PC-9 (cell line): ENCODE measurements at regions not wholly inside any gene's neighbourhood (a gene's known extent, or its start where the extent isn't known, plus 50 kb on each side); places are given as distances from the start of the nearest gene placed in this dataset.

Source experiments
- BruUV-seq: library from RNA; stranded (reverse); fragments of 400-500 nt; replicated peaks from 2 replicates; lab custom pipeline; 2021; lab: Mats Ljungman, UMichigan
- CTCF ChIA-PET: fragments of 300-600 bp; sonication (Branson Sonifier 250); formaldehyde crosslinking; loops from one replicate; lab custom pipeline; 2022; ENCODE audit warnings: antibody characterized with exemption; lab: Charles Lee
- POLR2A ChIA-PET: fragments of 300-600 bp; sonication (Branson Sonifier 250); formaldehyde crosslinking; loops from one replicate; lab custom pipeline; 2022; ENCODE audit warnings: antibody characterized with exemption; ENCODE audit not compliant: unreplicated experiment; lab: Charles Lee
- DNase-seq, 2 experiments: peaks; one replicate each; pipeline versions ENCODE4 v3.0.0 to v3.0.0-alpha.2; 2015 to 2022; ENCODE audit warnings: mixed read lengths in 1 of 2
- H2AFZ ChIP-seq: fragments of 200-600 bp; sonication (generic); 2 replicates; pipeline ENCODE4 v1.8.1; 2017; ENCODE audit warnings: antibody characterized with exemption
- H3F3A ChIP-seq: fragments of 200-600 bp; sonication (generic); 2 replicates; pipeline ENCODE4 v1.8.1; 2017; ENCODE audit warnings: antibody characterized with exemption, mild to moderate bottlenecking, low read depth; ENCODE audit not compliant: insufficient read depth
- H3K27ac ChIP-seq: fragments of 200-600 bp; sonication (generic); 2 replicates; pipeline ENCODE4 v1.6.1; 2016; ENCODE audit warnings: mixed run types
- H3K27me3 ChIP-seq: fragments of 200-600 bp; sonication (generic); 2 replicates; pipeline ENCODE4 v1.6.1; 2016; ENCODE audit warnings: low read depth, mixed run types; ENCODE audit not compliant: insufficient read depth
- H3K36me3 ChIP-seq: fragments of 200-600 bp; sonication (generic); 2 replicates; pipeline ENCODE4 v1.6.1; 2016; ENCODE audit warnings: low read depth, mixed run types
- H3K4me1 ChIP-seq: fragments of 200-600 bp; sonication (generic); replicated peaks from 2 replicates; pipeline ENCODE4 v1.6.1; 2016; ENCODE audit warnings: mixed run types; ENCODE audit not compliant: insufficient read depth
- H3K4me2 ChIP-seq: fragments of 200-600 bp; sonication (generic); 2 replicates; pipeline ENCODE4 v1.6.1; 2017; ENCODE audit warnings: mixed run types
- H3K4me3 ChIP-seq: fragments of 200-600 bp; sonication (generic); 2 replicates; pipeline ENCODE4 v1.6.1; 2016; ENCODE audit warnings: mixed run types
- H3K79me2 ChIP-seq: fragments of 200-600 bp; sonication (generic); 2 replicates; pipeline ENCODE4 v1.6.1; 2017; ENCODE audit warnings: low read depth, mixed run types
- H3K9me2 ChIP-seq: fragments of 200-600 bp; sonication (generic); 2 replicates; pipeline ENCODE4 v1.8.1; 2017; ENCODE audit warnings: mild to moderate bottlenecking; ENCODE audit not compliant: insufficient read depth
- H3K9me3 ChIP-seq: fragments of 200-600 bp; sonication (generic); 2 replicates; pipeline ENCODE4 v1.8.1; 2016; ENCODE audit warnings: low read depth; ENCODE audit not compliant: insufficient read depth
- H4K20me1 ChIP-seq: fragments of 200-600 bp; sonication (generic); 2 replicates; pipeline ENCODE4 v1.8.1; 2017; ENCODE audit not compliant: insufficient read depth
- CTCF ChIP-seq: fragments of 200-600 bp; sonication (generic); conservative IDR thresholded peaks from 2 replicates; pipeline ENCODE4 v1.6.1; 2017; ENCODE audit warnings: mixed run types, antibody characterized with exemption, mild to moderate bottlenecking, moderate library complexity
- EZH2 ChIP-seq: fragments of 200-600 bp; sonication (generic); IDR thresholded peaks from 2 replicates; pipeline ENCODE4 v1.8.0; 2017; ENCODE audit warnings: antibody characterized with exemption, low read depth
- intact Hi-C: fragments of 100-400 bp; cut with micrococcal nuclease; formaldehyde crosslinking; loops from one replicate; pipeline ENCODE4 v1.10.0; 2022; ENCODE audit not compliant: unreplicated experiment

- H3K27me3 ChIP-seq, result no peaks in the 10 kb centered on the region
- H3F3A ChIP-seq, result no peaks in the 10 kb centered on the region
- no peaks in the 10 kb centered on the region for H3K79me2 ChIP-seq
- H3K4me1 ChIP-seq, result no peaks in the 10 kb centered on the region
- H2AFZ ChIP-seq, result no peak overlapping the region
- POLR2A ChIA-PET, result no interaction called here
- no peak overlapping the region for H3K4me2 ChIP-seq
- H3K9me3 ChIP-seq, result no peaks in the 10 kb centered on the region
- no peak for DNase-seq
- H4K20me1 ChIP-seq, result no peaks in the 10 kb centered on the region
- no peaks in the 10 kb centered on the region for H3K36me3 ChIP-seq
- no peaks in the 10 kb centered on the region for H3K9me2 ChIP-seq
- no peak overlapping the region for H3K27ac ChIP-seq
- intact Hi-C loops, result no loop called here
- no peak overlapping the region for H3K4me3 ChIP-seq
- BruUV-seq, result no TSS peak
- CTCF ChIA-PET, result no interaction called here
- no peak for TF ChIP-seq EZH2
- TF ChIP-seq CTCF, result no peak
Observed at GRCh38 chr7:145123502-145123901, 287.6 kb upstream of the TPK1 start.

GRCh38 chr7:145106001-145106400 is 270.1 kb upstream of the TPK1 start:
- TF ChIP-seq EZH2 (no peak), CTCF (no peak)
- Histone ChIP-seq H3K27me3 (no peaks in the 10 kb centered on the region), H3K27ac (no peak overlapping the region), H3F3A (no peaks in the 10 kb centered on the region), H3K4me1 (no peaks in the 10 kb centered on the region), H2AFZ (no peak overlapping the region), H3K9me3 (no peaks in the 10 kb centered on the region), H4K20me1 (no peaks in the 10 kb centered on the region), H3K4me3 (no peak overlapping the region), H3K4me2 (no peak overlapping the region), H3K79me2 (no peaks in the 10 kb centered on the region), H3K9me2 (no peaks in the 10 kb centered on the region), H3K36me3 (no peaks in the 10 kb centered on the region)
- DNase-seq, result peak; percentile 6 to 47
- CTCF ChIA-PET, result no interaction called here
- POLR2A ChIA-PET, result no interaction called here
- BruUV-seq, result no TSS peak
- intact Hi-C loops, result no loop called here

GRCh38 chr7:145105561-145105960 is 269.7 kb upstream of the TPK1 start:
- intact Hi-C loops, result no loop called here
- H3K4me1 ChIP-seq, result no peaks in the 10 kb centered on the region
- TF ChIP-seq EZH2 (no peak), CTCF (no peak)

More at GRCh38 chr7:145105561-145105960, 269.7 kb upstream of the TPK1 start:
- Histone ChIP-seq H3K27ac (no peak overlapping the region), H4K20me1 (no peaks in the 10 kb centered on the region), H2AFZ (no peak overlapping the region), H3K4me3 (no peak overlapping the region), H3K9me3 (no peaks in the 10 kb centered on the region), H3K4me2 (no peak overlapping the region), H3F3A (no peaks in the 10 kb centered on the region), H3K79me2 (no peaks in the 10 kb centered on the region), H3K9me2 (no peaks in the 10 kb centered on the region), H3K27me3 (no peaks in the 10 kb centered on the region), H3K36me3 (no peaks in the 10 kb centered on the region)
- POLR2A ChIA-PET, result no interaction called here
- CTCF ChIA-PET, result no interaction called here
- DNase-seq, result no peak
- BruUV-seq, result no TSS peak
